HG03066 (cell line): ENCODE measurements at regions not wholly inside any gene's neighbourhood (a gene's known extent, or its start where the extent isn't known, plus 50 kb on each side); places are given as distances from the start of the nearest gene placed in this dataset.
A peak's percentile ranks its signal among the peaks of the same experiment; 100 is the strongest.

Experiments used
- ATAC-seq: cut with Tn5 transposase; IDR thresholded peaks from one replicate; pipeline ENCODE4 v1.9.1; 2021; ENCODE audit warnings: low read depth; ENCODE audit not compliant: unreplicated experiment

- ATAC-seq: no peak
These were observed 257.6 kb downstream of the DLEU7 start for GRCh38 chr13:50585674-50586413.

DNA sequence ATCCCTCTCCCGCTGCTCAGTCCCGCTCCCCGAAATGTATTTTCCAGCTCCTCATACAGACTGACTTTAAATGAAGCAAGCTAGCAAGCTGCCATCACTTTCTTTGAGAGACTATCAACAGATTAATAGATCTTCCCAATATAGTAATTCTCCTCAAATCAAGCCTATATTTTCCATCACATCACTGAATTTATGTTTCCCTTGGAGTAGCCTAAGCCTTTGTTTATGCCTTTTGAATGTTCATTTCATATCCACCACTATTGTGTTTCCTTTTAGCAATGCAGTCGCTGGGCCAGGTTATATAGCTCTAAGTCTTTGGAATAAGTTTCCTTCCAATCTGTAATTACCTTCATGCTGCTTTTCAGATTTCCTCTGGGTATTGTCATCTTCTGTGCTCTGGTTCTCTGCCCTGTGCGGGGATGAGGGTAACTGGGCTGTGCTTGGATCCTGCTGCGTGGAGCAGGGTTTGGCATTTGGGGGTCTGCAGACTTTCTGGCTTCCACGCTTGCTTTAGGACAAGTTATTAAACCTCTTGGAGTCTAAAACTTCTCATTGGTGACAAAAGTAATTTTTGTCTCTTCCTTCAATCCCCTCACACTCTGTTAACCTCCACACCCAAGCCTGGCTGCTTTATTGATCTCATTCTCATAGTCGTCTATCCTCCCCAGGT is 256.9 kb downstream of the DLEU7 start:
- ATAC-seq: no peak

DNA sequence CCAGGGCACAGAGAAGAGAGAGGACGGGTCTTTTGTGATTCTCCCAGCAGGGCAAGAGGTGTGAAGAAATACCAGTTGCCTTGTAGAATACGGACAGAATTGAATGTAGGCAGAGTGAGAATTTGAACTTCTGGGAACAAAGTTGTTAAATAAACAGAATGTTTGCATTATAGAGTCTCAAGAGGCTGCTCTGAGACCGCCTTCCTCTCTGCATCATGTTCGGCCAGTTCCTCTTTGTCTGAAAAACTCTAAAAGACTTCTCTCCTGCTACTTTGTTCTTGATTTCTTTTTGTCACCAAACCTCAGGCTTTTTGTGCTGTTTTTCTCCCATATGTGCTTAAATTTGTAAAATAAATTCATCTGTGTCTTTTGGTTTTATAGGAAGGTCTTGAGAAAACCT is 256.4 kb downstream of the DLEU7 start:
- ATAC-seq: no peak

GRCh38 chr13:50587645-50588373 is 255.7 kb downstream of the DLEU7 start:
- ATAC-seq: no peak

GRCh38 chr13:50588491-50589130 is 254.9 kb downstream of the DLEU7 start:
- ATAC-seq: no peak

- ATAC-seq: no peak
These were observed 254.4 kb downstream of the DLEU7 start for GRCh38 chr13:50589139-50589538.

- no peak for ATAC-seq
These were observed 253.8 kb downstream of the DLEU7 start for GRCh38 chr13:50589651-50590054.

DNA sequence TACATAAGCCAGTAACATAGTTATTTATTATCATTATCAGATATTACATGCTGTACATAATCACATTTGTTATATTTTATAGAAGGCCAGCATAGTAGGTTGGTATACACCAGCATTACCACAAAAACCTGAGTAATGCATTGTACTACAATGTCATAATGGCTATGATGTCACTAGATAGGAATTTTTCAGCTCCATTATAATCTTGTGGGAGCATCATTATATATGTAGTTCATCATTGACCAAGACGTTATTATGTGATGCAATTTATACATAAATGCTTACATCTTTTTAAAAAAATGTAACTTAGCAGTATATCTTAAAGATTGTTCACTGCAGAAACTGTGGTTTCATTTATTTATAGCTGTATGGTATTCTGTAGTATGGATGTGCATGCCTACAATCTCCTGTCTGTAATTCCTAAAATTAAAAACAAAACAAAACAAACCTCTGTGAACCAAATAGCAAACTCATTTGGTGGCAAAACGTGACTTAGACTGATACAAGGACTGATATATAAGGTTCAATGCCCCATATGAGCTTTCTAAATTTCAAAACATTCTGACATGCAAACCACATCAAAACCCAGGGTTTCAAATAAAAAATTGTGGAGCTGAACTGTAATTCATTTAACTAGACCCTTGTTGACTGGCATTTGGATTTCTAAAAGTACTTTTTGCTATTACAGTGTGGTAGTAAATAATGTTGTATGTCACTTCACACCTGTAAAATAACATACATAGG is 250.9 kb downstream of the DLEU7 start:
- ATAC-seq: no peak

GRCh38 chr13:50593207-50593606 is 250.3 kb downstream of the DLEU7 start:
- ATAC-seq: no peak

GRCh38 chr13:50594276-50595051 is 249.0 kb downstream of the DLEU7 start:
- peak; percentile 83 for ATAC-seq

DNA sequence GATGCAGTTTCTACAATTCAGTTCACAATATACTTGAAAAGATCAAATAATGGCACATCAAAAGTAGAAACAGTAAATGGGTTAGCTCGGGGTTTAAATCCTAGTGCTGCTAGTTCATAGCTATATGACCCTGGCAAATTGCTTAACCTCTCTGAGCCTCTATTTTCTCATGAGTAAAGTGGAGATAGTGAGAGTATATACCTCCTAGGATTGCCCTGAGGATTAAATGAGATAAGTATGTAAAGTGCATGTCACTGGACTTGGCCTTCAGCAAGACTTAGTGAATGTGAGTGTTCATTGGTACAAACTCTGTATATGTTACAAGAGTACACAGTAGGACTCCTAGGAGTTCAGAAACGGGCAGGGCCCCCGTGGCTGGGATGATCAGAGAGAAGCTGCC is 248.3 kb downstream of the DLEU7 start:
- no peak for ATAC-seq

DNA sequence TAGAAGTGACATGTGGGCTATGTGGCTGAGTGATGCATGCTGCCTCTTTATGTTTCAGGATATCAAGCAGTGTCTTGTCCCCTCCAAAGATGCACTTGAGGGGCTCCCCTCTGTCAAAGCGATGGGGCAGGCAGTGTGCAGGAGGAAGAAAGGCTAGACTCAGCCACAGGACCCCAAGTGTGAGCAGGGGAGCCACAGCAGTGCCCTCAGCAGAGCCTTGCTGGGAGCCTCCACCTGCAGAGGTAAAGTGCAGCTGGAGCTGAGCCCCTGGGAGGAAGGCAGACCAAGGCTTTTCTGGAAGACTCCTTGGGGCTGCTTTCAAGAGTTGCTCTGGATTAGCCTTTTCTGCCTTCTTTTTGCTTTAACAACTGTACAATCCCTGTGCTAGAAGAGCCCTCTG is 247.3 kb downstream of the DLEU7 start:
- ATAC-seq: no peak

DNA sequence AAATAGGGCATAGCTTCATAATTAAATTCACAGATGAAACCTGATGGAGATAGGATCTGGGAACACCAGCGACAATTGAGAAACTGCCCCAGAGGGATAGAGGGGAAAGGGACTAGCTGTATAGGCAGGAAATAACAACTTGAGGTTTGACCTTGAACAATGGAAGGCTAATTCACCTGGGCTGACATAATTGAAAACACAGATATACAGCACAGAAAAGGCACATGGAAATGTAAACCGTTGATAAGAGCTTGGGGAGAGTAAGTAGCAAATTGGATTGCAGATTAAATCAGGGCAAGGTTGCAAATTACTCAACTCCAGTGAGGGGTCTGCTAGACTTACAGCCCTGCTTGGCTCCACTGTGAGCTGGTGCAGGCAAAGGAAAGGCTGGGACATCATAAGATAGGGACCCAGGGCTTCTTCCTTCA is 246.7 kb downstream of the DLEU7 start:
- ATAC-seq: no peak

GRCh38 chr13:50598338-50598737 is 245.2 kb downstream of the DLEU7 start:
- ATAC-seq: no peak

DNA sequence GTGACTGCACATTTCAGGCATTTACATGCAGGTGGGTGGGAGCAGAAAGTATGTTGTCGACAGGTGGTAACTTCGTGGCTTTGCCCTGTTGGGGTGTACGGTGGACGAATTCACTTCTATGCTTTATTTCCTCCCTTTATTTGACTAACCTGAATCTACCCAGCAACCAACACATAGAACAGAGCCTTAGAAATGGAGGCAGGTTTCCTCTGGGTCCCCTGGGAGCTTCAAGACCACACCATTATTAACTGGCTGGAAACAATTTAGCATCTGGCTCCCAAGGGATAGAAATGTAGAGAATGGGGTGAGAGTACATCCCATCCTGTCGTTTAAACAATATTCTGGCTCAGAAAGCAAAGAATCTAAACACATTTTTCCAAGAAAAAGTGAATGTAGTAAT is 244.4 kb downstream of the DLEU7 start:
- no peak for ATAC-seq

GRCh38 chr13:50599927-50600326 is 243.6 kb downstream of the DLEU7 start:
- ATAC-seq: no peak

- no peak for ATAC-seq
These were observed 235.1 kb downstream of the DLEU7 start for GRCh38 chr13:50608370-50608769.

DNA sequence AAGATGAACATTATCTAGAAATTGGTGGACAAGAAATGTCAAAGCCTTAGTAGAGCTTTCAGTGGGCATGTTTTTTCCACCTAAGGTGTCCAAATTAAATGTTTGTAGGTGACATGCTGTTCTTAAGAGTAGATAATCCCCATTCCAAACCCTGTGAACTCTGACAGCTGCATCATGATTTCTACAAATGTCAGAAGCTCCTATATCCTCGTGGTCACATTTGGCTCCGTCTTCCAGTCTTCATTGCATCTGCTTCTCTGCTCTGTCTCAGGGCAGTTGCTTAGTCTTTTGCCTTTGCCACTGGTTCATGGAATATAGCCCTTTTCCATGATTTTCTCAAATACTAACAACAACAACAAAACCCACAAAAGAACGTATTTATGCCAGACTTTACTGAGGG is 234.5 kb downstream of the DLEU7 start:
- no peak for ATAC-seq

DNA sequence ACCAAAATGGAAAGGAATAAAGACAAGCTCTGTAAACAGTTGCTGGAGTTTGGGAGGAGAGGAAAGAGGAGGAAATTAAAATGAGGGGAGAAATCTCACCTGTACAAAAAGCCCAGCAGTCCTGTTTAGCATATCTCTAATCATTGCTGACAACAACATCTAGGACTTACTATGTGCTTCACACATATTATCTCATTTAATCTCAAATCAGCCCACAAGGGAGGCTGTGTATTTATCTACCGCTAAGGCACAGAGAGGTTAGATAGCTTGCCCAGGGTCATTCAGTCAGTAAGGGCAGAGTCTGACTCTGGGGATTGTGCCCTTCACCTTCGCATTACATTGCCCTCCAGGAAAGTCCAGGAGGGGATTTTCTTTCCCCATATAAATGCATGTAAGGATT is 233.3 kb downstream of the DLEU7 start:
- ATAC-seq: no peak
